WTC11 (cell line): ENCODE measurements at regions not wholly inside any gene's neighbourhood (a gene's known extent, or its start where the extent isn't known, plus 50 kb on each side); places are given as distances from the start of the nearest gene placed in this dataset.
A peak's percentile ranks its signal among the peaks of the same experiment; 100 is the strongest.

Experiments used
- ATAC-seq: fragments of 200-7000 bp; cut with Tn5 transposase; 2 replicates; pipeline ENCODE4 v1.10.0; 2021; ENCODE audit warnings: mild to moderate bottlenecking, moderate library complexity
- CTCF ChIA-PET: fragments of 300-600 bp; sonication (Branson Sonifier 250); formaldehyde crosslinking; loops from one replicate; lab custom pipeline; 2021; ENCODE audit warnings: antibody characterized with exemption; lab: Charles Lee
- POLR2A ChIA-PET: fragments of 350-600 bp; sonication (Branson Sonifier 250); formaldehyde crosslinking; loops from one replicate; lab custom pipeline; 2021; ENCODE audit warnings: antibody characterized with exemption; lab: Charles Lee
- DNase-seq: peaks from one replicate; pipeline ENCODE4 v3.0.0; 2021; ENCODE audit warnings: low spot score
- H3K27ac Mint-ChIP-seq: 2 replicates; pipeline ENCODE4 v1.8.0; 2021; ENCODE audit warnings: mixed read lengths
- H3K27me3 Mint-ChIP-seq: 2 replicates; pipeline ENCODE4 v1.8.0; 2021; ENCODE audit warnings: low read depth, mild to moderate bottlenecking, moderate library complexity, mixed read lengths
- H3K36me3 Mint-ChIP-seq: 2 replicates; pipeline ENCODE4 v1.8.0; 2021; ENCODE audit warnings: mixed read lengths
- H3K4me1 Mint-ChIP-seq: 2 replicates; pipeline ENCODE4 v1.8.0; 2022; ENCODE audit warnings: mixed read lengths
- H3K4me3 Mint-ChIP-seq: 2 replicates; pipeline ENCODE4 v1.8.0; 2021; ENCODE audit warnings: mild to moderate bottlenecking, moderate library complexity, mixed read lengths
- H3K9me3 Mint-ChIP-seq: 2 replicates; pipeline ENCODE4 v1.8.0; 2021; ENCODE audit warnings: mixed read lengths
- CTCF ChIP-seq: fragments of 200-600 bp; IDR thresholded peaks from 2 replicates; pipeline ENCODE4 v1.8.0; 2022; ENCODE audit warnings: antibody characterized with exemption
- EMX1 ChIP-seq: fragments of 250-450 bp; sonication (Bioruptor Pico); IDR thresholded peaks from 2 replicates; pipeline ENCODE4 v1.8.0; 2021; ENCODE audit warnings: mild to moderate bottlenecking
- ERG ChIP-seq: fragments of 250-450 bp; sonication (Bioruptor Pico); IDR thresholded peaks from 2 replicates; pipeline ENCODE4 v1.8.0; 2021; ENCODE audit warnings: mild to moderate bottlenecking
- ETV6 ChIP-seq: sonication (generic); formaldehyde crosslinking; IDR thresholded peaks from 2 replicates; pipeline ENCODE4 v1.8.1; 2022; ENCODE audit warnings: mild to moderate bottlenecking, missing genetic modification reagents
- FOXK1 ChIP-seq: sonication (generic); formaldehyde crosslinking; IDR thresholded peaks from 2 replicates; pipeline ENCODE4 v1.8.0; 2022; ENCODE audit warnings: mild to moderate bottlenecking, moderate library complexity, missing genetic modification reagents
- GABPB1 ChIP-seq: sonication (generic); formaldehyde crosslinking; IDR thresholded peaks from 2 replicates; pipeline ENCODE4 v1.8.1; 2023; ENCODE audit warnings: mild to moderate bottlenecking, missing genetic modification reagents
- HMGXB4 ChIP-seq: sonication (generic); formaldehyde crosslinking; IDR thresholded peaks from 2 replicates; pipeline ENCODE4 v1.8.1; 2023; ENCODE audit warnings: mild to moderate bottlenecking, moderate library complexity, missing genetic modification reagents
- IRF1 ChIP-seq: sonication (generic); formaldehyde crosslinking; IDR thresholded peaks from 2 replicates; pipeline ENCODE4 v1.8.0; 2023; ENCODE audit warnings: missing genetic modification reagents
- KAT7 ChIP-seq: sonication (generic); formaldehyde crosslinking; IDR thresholded peaks from 2 replicates; pipeline ENCODE4 v1.8.1; 2023; ENCODE audit warnings: missing genetic modification reagents, mild to moderate bottlenecking, borderline replicate concordance
- MLX ChIP-seq: sonication (generic); formaldehyde crosslinking; IDR thresholded peaks from 2 replicates; pipeline ENCODE4 v1.8.1; 2023; ENCODE audit warnings: mild to moderate bottlenecking, missing genetic modification reagents, moderate library complexity
- NFATC4 ChIP-seq: fragments of 250-450 bp; sonication (Bioruptor Pico); IDR thresholded peaks from 2 replicates; pipeline ENCODE4 v1.9.0; 2021; ENCODE audit warnings: mild to moderate bottlenecking
- OVOL2 ChIP-seq: fragments of 250-450 bp; sonication (Bioruptor Pico); IDR thresholded peaks from 2 replicates; pipeline ENCODE4 v1.9.0; 2021; ENCODE audit warnings: mild to moderate bottlenecking, borderline replicate concordance
- PREB ChIP-seq: sonication (generic); formaldehyde crosslinking; IDR thresholded peaks from 2 replicates; pipeline ENCODE4 v1.8.1; 2022; ENCODE audit warnings: mild to moderate bottlenecking, missing genetic modification reagents, moderate library complexity, borderline replicate concordance
- ZNF263 ChIP-seq: sonication (generic); formaldehyde crosslinking; IDR thresholded peaks from 2 replicates; pipeline ENCODE4 v1.8.1; 2022; ENCODE audit warnings: low read depth, mild to moderate bottlenecking, moderate library complexity, missing genetic modification reagents
- ZNF532 ChIP-seq: fragments of 250-450 bp; sonication (Bioruptor Pico); IDR thresholded peaks from 2 replicates; pipeline ENCODE4 v1.9.0; 2021; ENCODE audit warnings: mild to moderate bottlenecking, borderline replicate concordance
- ZSCAN18 ChIP-seq: fragments of 250-450 bp; sonication (Bioruptor Pico); IDR thresholded peaks from 2 replicates; pipeline ENCODE4 v2.1.2; 2022; ENCODE audit warnings: mild to moderate bottlenecking, moderate library complexity

GRCh38 chr4:3830774-3831528 lies 64.8 kb downstream of the ADRA2C start (continued):
- no peak for TF ChIP-seq ZNF532
- peak; percentile 75; the same call in 1 of the 2 replicates for TF ChIP-seq GABPB1
- TF ChIP-seq CTCF = no peak

- no peak overlapping the region for H3K27ac Mint-ChIP-seq
- H3K36me3 Mint-ChIP-seq = no peaks in the 10 kb centered on the region
- ChIA-PET POLR2A (no interaction called here), CTCF (interaction anchor here (1.4 to 4.0 kb wide), 3 partner anchors 19 to 49 kb away, joined by 4 to 20 read pairs (median 10); no protein-coding TSS in a partner anchor)
- peaks cover 49% of the 10 kb centered on the region for H3K4me1 Mint-ChIP-seq
- ATAC-seq (no peak), DNase-seq (no peak)
- TF ChIP-seq KAT7 (CRISPR knock-in tag) = no peak
- TF ChIP-seq IRF1 (CRISPR knock-in tag) = no peak
- no peak for TF ChIP-seq EMX1 (CRISPR knock-in tag)
- no peak for TF ChIP-seq ZNF263 (CRISPR knock-in tag)
- no peak for TF ChIP-seq ETV6 (CRISPR knock-in tag)
- TF ChIP-seq NFATC4 (CRISPR knock-in tag) = no peak
- TF ChIP-seq ZSCAN18 (CRISPR knock-in tag) = no peak
- TF ChIP-seq FOXK1 = no peak
- no peak for TF ChIP-seq ERG (CRISPR knock-in tag)
- no peak for TF ChIP-seq OVOL2
- TF ChIP-seq PREB (CRISPR knock-in tag) = no peak
- no peak for TF ChIP-seq HMGXB4
- TF ChIP-seq MLX = no peak
- no peak overlapping the region for H3K4me3 Mint-ChIP-seq
- peaks cover 3% of the 10 kb centered on the region; the same call in 1 of the 2 replicates for H3K27me3 Mint-ChIP-seq
- H3K9me3 Mint-ChIP-seq = no peaks in the 10 kb centered on the region
Measured at GRCh38 chr4:3831529-3832150, 65.5 kb downstream of the ADRA2C start.
